Upper lobe of left lung (tissue), 4 donors: ENCODE measurements at regions not wholly inside any gene's neighbourhood (a gene's known extent, or its start where the extent isn't known, plus 50 kb on each side); places are given as distances from the start of the nearest gene placed in this dataset.

Source experiments
- CTCF ChIP-seq, 6 experiments: fragments of 450-650 bp in 4 of 6; fragments of 200-600 bp in 2 of 6; sonication (generic) in 2 of 6; IDR thresholded peaks; one replicate each; pipeline ENCODE4 v1.5.1; 2016 to 2019; ENCODE audit warnings: antibody characterized with exemption in 6 of 6
- EP300 ChIP-seq, 4 donors: sonication (generic); formaldehyde crosslinking; IDR thresholded peaks; one replicate each; pipeline ENCODE4 v1.5.1; 2017; ENCODE audit warnings: antibody characterized with exemption in 4 of 4, control low read depth in 2 of 4
- POLR2A ChIP-seq, 4 donors: fragments of 450-650 bp; IDR thresholded peaks; one replicate each; pipeline ENCODE4 v1.5.1; 2016 to 2017; ENCODE audit warnings: antibody characterized with exemption in 4 of 4, mild to moderate bottlenecking in 2 of 4
- POLR2AphosphoS5 ChIP-seq, 2 donors: sonication (generic); formaldehyde crosslinking; IDR thresholded peaks; one replicate each; pipeline ENCODE4 v1.5.1; 2017; ENCODE audit warnings: antibody characterized with exemption in 2 of 2

GRCh38 chr11:97742717-97743116 is 1278.0 kb upstream of the CNTN5 start:
- no peak for TF ChIP-seq POLR2A (IDR thresholded peaks at IDR 0.05)
- no peak for TF ChIP-seq CTCF (IDR thresholded peaks at IDR 0.05)
- TF ChIP-seq POLR2AphosphoS5 (IDR thresholded peaks at IDR 0.05) = no peak
- TF ChIP-seq EP300 (IDR thresholded peaks at IDR 0.05) = no peak
